ENCODE measurements at regions not wholly inside any gene's neighbourhood (a gene's known extent, or its start where the extent isn't known, plus 50 kb on each side); places are given as distances from the start of the nearest gene placed in this dataset.

- Histone ChIP-seq H3K36me3 (ENCODE audit: insufficient read depth, low read length) (peaks cover 16% of the 10 kb centered on the region), H3K4me1 (ENCODE audit: insufficient read depth, low read length) (peaks cover 93% of the 10 kb centered on the region), H3K4me3 (ENCODE audit: low read length) (peak overlapping the region; percentile 94), H3K27me3 (ENCODE audit: control insufficient read depth in 1 of 2, insufficient read depth in 2 of 2, low read length in 2 of 2) (no peaks in the 10 kb centered on the region), H3K9me3 (ENCODE audit: control insufficient read depth in 1 of 2, insufficient read depth in 1 of 2, low read length in 2 of 2) (no peaks in the 10 kb centered on the region), H3K27ac (ENCODE audit: low read depth in 1 of 2, low read length in 2 of 2) (peak overlapping the region; percentile 83 to 90)
- Mint-ChIP-seq H3K4me3 (peak overlapping the region; percentile 98), H3K27ac (peak overlapping the region; percentile 93), H3K27me3 (no peaks in the 10 kb centered on the region), H3K4me1 (ENCODE audit: low read depth) (peaks cover 72% of the 10 kb centered on the region), H3K36me3 (ENCODE audit: low read depth) (peaks cover 77% of the 10 kb centered on the region), H3K9me3 (no peaks in the 10 kb centered on the region)
- DNase-seq (peak in 4 of 14 experiments; percentile 47 to 68 (median 60)), ATAC-seq (ENCODE audit: poor library complexity) (peak; percentile 7)
- POLR2A ChIA-PET, result interaction anchor here (0.8 to 11.9 kb wide), 10 partner anchors 9 to 673 kb away, joined by 3 to 681 read pairs (median 9); partner anchors contain the start of gene TNRC6C
- CTCF ChIA-PET, result interaction anchor here (0.8 to 2.5 kb wide), 4 partner anchors 16 to 125 kb away, joined by 3 to 8 read pairs (median 5); no protein-coding TSS in a partner anchor
- intact Hi-C loops (cut with DNase I, micrococcal nuclease), result loop anchor here (1.0 to 5.0 kb wide), 5 partner anchors 8 to 675 kb away; partner anchors contain the start of gene TMC8 (in 1 of the 2)
- TF ChIP-seq CTCF (IDR thresholded peaks at IDR 0.05), result no peak
Observed at GRCh38 chr17:77456951-77457548, 316.3 kb downstream of the SEC14L1 start.

DNA sequence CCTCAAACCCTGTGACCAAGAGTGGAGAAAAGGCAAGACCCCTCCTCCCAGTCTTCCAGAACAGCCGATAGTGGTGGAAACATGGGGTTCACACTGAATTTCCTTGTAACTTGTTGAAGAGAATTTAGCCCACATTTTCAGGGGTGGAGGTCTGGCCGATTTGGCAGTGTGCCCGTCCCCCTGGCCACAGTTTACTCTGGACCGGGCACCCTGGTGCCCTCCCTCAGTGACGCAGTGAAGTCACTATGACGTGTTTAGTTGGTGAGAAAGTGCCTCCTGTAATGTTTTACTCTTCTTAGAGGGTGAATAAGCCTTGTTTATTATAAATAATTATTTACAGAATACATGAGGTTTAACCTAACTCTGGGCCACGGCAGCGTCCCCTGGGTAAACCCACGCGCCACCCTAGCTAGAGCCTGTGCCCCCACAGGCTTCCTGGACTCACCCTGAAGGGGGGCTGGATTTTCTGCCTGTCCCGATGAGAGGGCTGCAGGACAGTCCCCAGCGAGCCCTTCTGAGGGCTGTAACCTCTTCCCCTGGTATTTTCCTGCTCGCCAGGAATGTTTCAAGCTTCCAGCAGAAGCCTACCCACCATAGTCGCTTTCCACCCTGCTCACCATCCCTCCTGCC is 316.9 kb downstream of the SEC14L1 start:
- no peak for ATAC-seq (ENCODE audit: poor library complexity)
- Histone ChIP-seq H3K9me3 (ENCODE audit: control insufficient read depth in 1 of 2, insufficient read depth in 1 of 2, low read length in 2 of 2) (no peaks in the 10 kb centered on the region), H3K27ac (ENCODE audit: low read depth in 1 of 2, low read length in 2 of 2) (peak overlapping the region; percentile 83 to 90), H3K36me3 (ENCODE audit: insufficient read depth, low read length) (peaks cover 17% of the 10 kb centered on the region), H3K27me3 (ENCODE audit: control insufficient read depth in 1 of 2, insufficient read depth in 2 of 2, low read length in 2 of 2) (no peaks in the 10 kb centered on the region), H3K4me1 (ENCODE audit: insufficient read depth, low read length) (peaks cover 97% of the 10 kb centered on the region), H3K4me3 (ENCODE audit: low read length) (peak overlapping the region; percentile 94)
- Mint-ChIP-seq H3K27ac (peak overlapping the region; percentile 93), H3K27me3 (no peaks in the 10 kb centered on the region), H3K4me3 (peak overlapping the region; percentile 98), H3K9me3 (no peaks in the 10 kb centered on the region), H3K36me3 (ENCODE audit: low read depth) (peaks cover 73% of the 10 kb centered on the region), H3K4me1 (ENCODE audit: low read depth) (peaks cover 76% of the 10 kb centered on the region)
- peak in 2 of 14 experiments; percentile 43 to 57 for DNase-seq
- POLR2A ChIA-PET, result interaction anchor here (0.8 to 11.9 kb wide), 11 partner anchors 8 to 501 kb away, joined by 3 to 681 read pairs (median 9); partner anchors contain the start of gene TNRC6C
- CTCF ChIA-PET, result interaction anchor here (1.1 to 2.8 kb wide), 4 partner anchors 14 to 27 kb away, joined by 5 to 15 read pairs (median 6); no protein-coding TSS in a partner anchor
- TF ChIP-seq CTCF (IDR thresholded peaks at IDR 0.05), result no peak
- intact Hi-C loops (cut with DNase I, micrococcal nuclease), result loop anchor here (1.0 to 5.0 kb wide), 5 partner anchors 8 to 675 kb away; partner anchors contain the start of gene TMC8 (in 1 of the 2)

- Histone ChIP-seq H3K27ac (ENCODE audit: low read depth in 1 of 2, low read length in 2 of 2) (peak overlapping the region; percentile 83 to 90), H3K4me3 (ENCODE audit: low read length) (peak overlapping the region; percentile 94), H3K9me3 (ENCODE audit: control insufficient read depth in 1 of 2, insufficient read depth in 1 of 2, low read length in 2 of 2) (no peaks in the 10 kb centered on the region), H3K36me3 (ENCODE audit: insufficient read depth, low read length) (peaks cover 21% of the 10 kb centered on the region), H3K27me3 (ENCODE audit: control insufficient read depth in 1 of 2, insufficient read depth in 2 of 2, low read length in 2 of 2) (no peaks in the 10 kb centered on the region), H3K4me1 (ENCODE audit: insufficient read depth, low read length) (peaks cover 97% of the 10 kb centered on the region)
- POLR2A ChIA-PET, result interaction anchor here (0.6 to 11.9 kb wide), 13 partner anchors 10 to 127 kb away, joined by 3 to 681 read pairs (median 10); no protein-coding TSS in a partner anchor
- H3K36me3 Mint-ChIP-seq (ENCODE audit: low read depth), result peaks cover 73% of the 10 kb centered on the region
- no peaks in the 10 kb centered on the region for H3K27me3 Mint-ChIP-seq
- intact Hi-C loops (cut with DNase I, micrococcal nuclease), result loop anchor here in 1 of 2 experiments (5.0 kb wide), 1 partner anchor 674 kb away; the partner anchor contains the start of gene TMC8
- peak overlapping the region; percentile 93 for H3K27ac Mint-ChIP-seq
- DNase-seq, result peak in 6 of 14 experiments; percentile 37 to 66 (median 58)
- H3K4me3 Mint-ChIP-seq, result peak overlapping the region; percentile 98
- CTCF ChIA-PET, result interaction anchor here (0.8 to 2.8 kb wide), 7 partner anchors 10 to 127 kb away, joined by 3 to 15 read pairs (median 8); no protein-coding TSS in a partner anchor
- no peaks in the 10 kb centered on the region for H3K9me3 Mint-ChIP-seq
- no peak for TF ChIP-seq CTCF (IDR thresholded peaks at IDR 0.05)
- ATAC-seq (ENCODE audit: poor library complexity), result no peak
- peaks cover 81% of the 10 kb centered on the region for H3K4me1 Mint-ChIP-seq (ENCODE audit: low read depth)
Observed at GRCh38 chr17:77458202-77459017, 317.6 kb downstream of the SEC14L1 start.
